ENCODE measurements at regions not wholly inside any gene's neighbourhood (a gene's known extent, or its start where the extent isn't known, plus 50 kb on each side); places are given as distances from the start of the nearest gene placed in this dataset.

DNA sequence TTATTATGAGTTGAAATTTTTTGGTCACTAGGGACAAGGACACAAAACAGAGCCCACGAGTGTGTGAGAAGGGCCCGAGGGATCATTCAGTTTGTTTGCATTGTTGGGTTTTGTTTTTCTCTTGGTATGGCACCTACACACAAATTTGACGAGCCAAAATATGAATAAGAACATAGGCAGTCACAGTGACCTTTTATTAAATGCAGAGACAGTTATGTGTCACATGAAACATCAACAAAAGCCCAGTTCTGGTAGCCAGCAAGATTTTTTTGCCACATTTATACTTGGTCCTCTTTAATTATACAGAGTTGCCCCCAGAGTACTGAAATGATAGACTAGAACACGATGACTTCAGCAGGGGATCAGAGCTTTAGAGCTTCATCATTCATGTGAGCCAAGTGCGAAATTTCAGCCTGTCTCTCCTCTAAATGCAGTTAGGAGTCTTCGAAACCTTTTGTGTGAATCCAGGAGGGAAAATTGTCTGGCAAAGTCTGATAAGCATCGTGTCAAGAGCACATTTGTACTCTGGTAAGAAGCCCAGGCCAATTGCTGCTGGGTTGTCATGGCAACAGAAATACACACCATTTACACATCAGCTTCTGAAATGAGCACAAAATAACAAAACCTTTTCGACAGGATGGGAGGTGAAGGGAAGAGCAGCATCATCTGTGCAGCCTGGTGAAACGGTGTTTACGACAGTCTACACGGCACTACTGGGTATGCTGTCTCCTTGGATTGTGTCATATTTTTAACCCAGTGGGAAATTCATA is 79.2 kb upstream of the RIPOR2 start:
- Histone ChIP-seq H3K9ac (no peak overlapping the region), H3K4me1 (no peaks in the 10 kb centered on the region), H3K9me3 (ENCODE audit: control insufficient read depth, low read length) (no peaks in the 10 kb centered on the region), H3K79me2 (no peaks in the 10 kb centered on the region), H3K36me3 (ENCODE audit: control insufficient read depth, insufficient read depth, low read length) (no peaks in the 10 kb centered on the region), H3K4me2 (ENCODE audit: low read length) (no peak overlapping the region), H3K27me3 (ENCODE audit: control insufficient read depth, insufficient read depth, low read length) (no peaks in the 10 kb centered on the region), H3K4me3 (ENCODE audit: low read depth, low read length) (no peak overlapping the region), H3K27ac (no peak overlapping the region), H2AFZ (no peak overlapping the region)
- TF ChIP-seq, protein P1, sequence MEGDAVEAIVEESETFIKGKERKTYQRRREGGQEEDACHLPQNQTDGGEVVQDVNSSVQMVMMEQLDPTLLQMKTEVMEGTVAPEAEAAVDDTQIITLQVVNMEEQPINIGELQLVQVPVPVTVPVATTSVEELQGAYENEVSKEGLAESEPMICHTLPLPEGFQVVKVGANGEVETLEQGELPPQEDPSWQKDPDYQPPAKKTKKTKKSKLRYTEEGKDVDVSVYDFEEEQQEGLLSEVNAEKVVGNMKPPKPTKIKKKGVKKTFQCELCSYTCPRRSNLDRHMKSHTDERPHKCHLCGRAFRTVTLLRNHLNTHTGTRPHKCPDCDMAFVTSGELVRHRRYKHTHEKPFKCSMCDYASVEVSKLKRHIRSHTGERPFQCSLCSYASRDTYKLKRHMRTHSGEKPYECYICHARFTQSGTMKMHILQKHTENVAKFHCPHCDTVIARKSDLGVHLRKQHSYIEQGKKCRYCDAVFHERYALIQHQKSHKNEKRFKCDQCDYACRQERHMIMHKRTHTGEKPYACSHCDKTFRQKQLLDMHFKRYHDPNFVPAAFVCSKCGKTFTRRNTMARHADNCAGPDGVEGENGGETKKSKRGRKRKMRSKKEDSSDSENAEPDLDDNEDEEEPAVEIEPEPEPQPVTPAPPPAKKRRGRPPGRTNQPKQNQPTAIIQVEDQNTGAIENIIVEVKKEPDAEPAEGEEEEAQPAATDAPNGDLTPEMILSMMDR (IDR thresholded peaks at IDR 0.05) = no peak

DNA sequence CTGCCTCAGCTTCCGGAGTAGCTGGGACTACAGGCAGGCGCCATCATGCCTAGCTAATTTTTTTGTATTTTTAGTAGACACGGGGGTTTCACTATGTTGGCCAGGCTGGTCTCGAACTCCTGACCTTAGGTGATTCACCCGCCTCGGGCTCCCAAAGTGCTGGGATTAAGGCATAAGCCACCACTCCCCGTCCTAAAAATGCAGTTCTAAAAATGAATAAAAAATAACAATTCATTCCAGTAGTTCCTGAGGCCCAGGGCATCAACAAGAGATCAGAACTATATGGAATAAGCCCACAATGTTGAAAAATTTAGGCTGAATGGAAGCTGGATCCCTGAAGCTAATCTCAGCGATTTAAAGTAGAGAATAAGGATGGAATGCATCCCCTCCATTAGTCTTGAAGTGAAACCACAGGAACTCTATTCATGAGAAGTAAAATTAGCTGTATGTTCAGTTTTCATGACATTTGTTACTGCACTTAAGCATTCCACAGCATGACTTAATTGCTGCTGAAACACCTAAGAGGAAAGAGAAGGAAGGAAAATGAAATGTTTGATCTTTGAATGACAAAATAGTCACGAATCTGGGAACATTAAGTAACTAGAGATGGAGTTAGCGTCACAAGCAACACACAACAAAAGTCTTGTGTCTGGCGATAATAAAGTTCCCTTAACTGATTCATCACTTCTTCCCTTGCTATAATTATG is 80.4 kb upstream of the RIPOR2 start:
- Histone ChIP-seq H3K36me3 (ENCODE audit: control insufficient read depth, insufficient read depth, low read length) (no peaks in the 10 kb centered on the region), H3K9ac (no peak overlapping the region), H3K79me2 (no peaks in the 10 kb centered on the region), H2AFZ (no peak overlapping the region), H3K4me1 (no peaks in the 10 kb centered on the region), H3K4me3 (ENCODE audit: low read depth, low read length) (no peak overlapping the region), H3K9me3 (ENCODE audit: control insufficient read depth, low read length) (no peaks in the 10 kb centered on the region), H3K27me3 (ENCODE audit: control insufficient read depth, insufficient read depth, low read length) (no peaks in the 10 kb centered on the region), H3K27ac (no peak overlapping the region), H3K4me2 (ENCODE audit: low read length) (no peak overlapping the region)
- TF ChIP-seq, protein P1 (IDR thresholded peaks at IDR 0.05) = no peak

DNA sequence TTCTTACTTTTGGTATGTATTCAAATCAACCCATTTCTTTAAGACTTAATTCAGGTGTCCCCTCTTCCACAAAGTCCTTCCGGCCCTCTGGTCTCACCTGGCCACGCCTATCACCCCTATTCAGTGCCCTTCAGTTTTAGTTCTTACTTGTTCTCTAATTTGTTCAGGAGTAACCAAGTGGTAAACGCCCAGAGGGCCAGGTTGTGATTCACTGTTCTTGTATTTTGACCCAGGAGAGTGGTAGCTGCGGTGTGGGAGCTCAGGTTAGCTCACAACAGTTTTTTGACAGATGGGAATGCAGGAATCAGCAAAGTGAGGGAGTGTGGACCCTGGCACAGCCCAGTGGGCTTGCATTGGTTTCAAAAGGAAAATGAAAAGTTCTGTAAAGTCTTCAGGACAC is 81.7 kb upstream of the RIPOR2 start:
- Histone ChIP-seq H3K27ac (no peak overlapping the region), H3K79me2 (no peaks in the 10 kb centered on the region), H3K4me3 (ENCODE audit: low read depth, low read length) (no peak overlapping the region), H3K4me1 (no peaks in the 10 kb centered on the region), H3K9me3 (ENCODE audit: control insufficient read depth, low read length) (no peaks in the 10 kb centered on the region), H3K9ac (no peak overlapping the region), H3K27me3 (ENCODE audit: control insufficient read depth, insufficient read depth, low read length) (no peaks in the 10 kb centered on the region), H3K4me2 (ENCODE audit: low read length) (no peak overlapping the region), H3K36me3 (ENCODE audit: control insufficient read depth, insufficient read depth, low read length) (no peaks in the 10 kb centered on the region), H2AFZ (no peak overlapping the region)
- TF ChIP-seq, protein P1 (IDR thresholded peaks at IDR 0.05) = no peak

DNA sequence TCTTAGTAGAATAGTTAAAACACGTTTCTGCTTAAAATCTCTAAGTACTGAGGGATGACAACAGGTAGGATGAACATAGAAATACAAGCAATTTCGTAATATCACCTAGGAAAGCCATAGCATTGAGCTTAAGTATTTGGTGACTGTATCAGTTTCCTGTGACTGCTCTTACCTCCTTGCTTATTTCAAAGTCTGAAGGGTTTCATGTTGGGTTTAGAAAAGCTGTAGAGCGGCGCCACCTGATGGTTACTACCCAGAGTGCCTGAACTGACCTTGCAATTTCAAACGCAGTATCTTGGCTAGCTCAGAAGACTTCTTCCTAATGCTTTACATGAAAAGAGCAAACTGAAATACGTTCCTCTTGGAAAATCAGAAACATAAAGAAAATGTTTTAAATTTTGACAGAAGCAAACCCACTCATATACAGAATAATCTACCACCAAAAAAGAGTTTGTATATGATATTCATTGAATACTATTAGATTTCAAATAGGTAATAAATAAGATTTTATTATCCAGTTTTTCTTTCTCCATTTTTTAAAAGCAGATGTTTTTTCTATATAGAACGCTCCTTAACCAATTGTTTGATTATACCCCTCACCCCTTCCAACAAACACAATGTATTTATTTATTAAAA is 82.3 kb upstream of the RIPOR2 start:
- Histone ChIP-seq H2AFZ (no peak overlapping the region), H3K9ac (no peak overlapping the region), H3K36me3 (ENCODE audit: control insufficient read depth, insufficient read depth, low read length) (no peaks in the 10 kb centered on the region), H3K9me3 (ENCODE audit: control insufficient read depth, low read length) (no peaks in the 10 kb centered on the region), H3K4me2 (ENCODE audit: low read length) (no peak overlapping the region), H3K27ac (no peak overlapping the region), H3K79me2 (no peaks in the 10 kb centered on the region), H3K4me1 (no peaks in the 10 kb centered on the region), H3K4me3 (ENCODE audit: low read depth, low read length) (no peak overlapping the region), H3K27me3 (ENCODE audit: control insufficient read depth, insufficient read depth, low read length) (no peaks in the 10 kb centered on the region)
- TF ChIP-seq, protein P1 (IDR thresholded peaks at IDR 0.05) = no peak
